H1 (cell line): ENCODE measurements at regions not wholly inside any gene's neighbourhood (a gene's known extent, or its start where the extent isn't known, plus 50 kb on each side); places are given as distances from the start of the nearest gene placed in this dataset.

Source experiments
- POLR2A ChIP-seq, 2 experiments: IDR thresholded peaks; 1 replicate in 1 of 2; 2 replicates in 1 of 2; pipeline ENCODE4 v1.6.1; 2011; ENCODE audit warnings: low read depth in 2 of 2, low read length in 2 of 2, mild to moderate bottlenecking in 2 of 2; ENCODE audit errors: control extremely low read depth in 1 of 2
- TF ChIP-seq, protein P1 (sequence below), 3 experiments: IDR thresholded peaks; 1 replicate in 2 of 3; 2 replicates in 1 of 3; pipeline versions ENCODE4 v1.5.1 to v1.6.1; 2011; ENCODE audit warnings: low read length in 3 of 3, mild to moderate bottlenecking in 3 of 3, inconsistent platforms in 2 of 3, low read depth in 1 of 3, moderate library complexity in 1 of 3; ENCODE audit not compliant: insufficient read depth in 1 of 3; ENCODE audit errors: control extremely low read depth in 1 of 3

DNA sequence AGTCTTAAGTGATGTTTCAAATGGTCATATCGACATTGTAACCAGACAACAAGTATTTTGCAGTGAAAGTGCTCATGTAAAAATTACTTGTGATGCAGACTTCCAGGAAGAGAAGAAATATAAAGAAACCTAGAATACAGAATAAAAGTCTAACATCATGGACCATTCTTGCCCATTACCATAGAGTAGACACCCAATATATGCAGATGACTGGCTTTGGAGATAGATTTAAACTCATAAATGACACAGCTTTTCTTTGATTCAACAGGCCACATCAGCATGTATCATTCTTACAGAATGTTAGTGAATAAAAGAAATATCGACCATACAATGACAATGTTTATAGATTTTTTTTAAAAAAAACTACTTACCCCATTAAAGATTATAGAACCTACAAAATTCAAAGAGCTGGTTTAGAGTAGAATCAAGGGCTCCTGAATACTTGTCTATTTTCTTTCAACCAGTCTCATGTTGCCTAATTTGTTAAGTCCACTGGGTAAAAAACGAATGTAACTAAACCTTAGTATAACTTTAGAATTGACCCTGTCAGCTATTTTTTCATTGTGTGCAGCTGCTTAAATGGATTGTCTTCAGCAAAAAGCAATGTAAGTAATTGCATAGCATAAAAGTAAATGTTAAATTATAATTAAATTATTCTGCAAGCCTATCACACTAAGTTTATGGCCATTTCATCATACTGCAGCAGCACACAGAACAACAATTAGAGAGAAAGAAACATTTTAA lies 268.7 kb upstream of the AGTR1 start:
- TF ChIP-seq, protein P1, sequence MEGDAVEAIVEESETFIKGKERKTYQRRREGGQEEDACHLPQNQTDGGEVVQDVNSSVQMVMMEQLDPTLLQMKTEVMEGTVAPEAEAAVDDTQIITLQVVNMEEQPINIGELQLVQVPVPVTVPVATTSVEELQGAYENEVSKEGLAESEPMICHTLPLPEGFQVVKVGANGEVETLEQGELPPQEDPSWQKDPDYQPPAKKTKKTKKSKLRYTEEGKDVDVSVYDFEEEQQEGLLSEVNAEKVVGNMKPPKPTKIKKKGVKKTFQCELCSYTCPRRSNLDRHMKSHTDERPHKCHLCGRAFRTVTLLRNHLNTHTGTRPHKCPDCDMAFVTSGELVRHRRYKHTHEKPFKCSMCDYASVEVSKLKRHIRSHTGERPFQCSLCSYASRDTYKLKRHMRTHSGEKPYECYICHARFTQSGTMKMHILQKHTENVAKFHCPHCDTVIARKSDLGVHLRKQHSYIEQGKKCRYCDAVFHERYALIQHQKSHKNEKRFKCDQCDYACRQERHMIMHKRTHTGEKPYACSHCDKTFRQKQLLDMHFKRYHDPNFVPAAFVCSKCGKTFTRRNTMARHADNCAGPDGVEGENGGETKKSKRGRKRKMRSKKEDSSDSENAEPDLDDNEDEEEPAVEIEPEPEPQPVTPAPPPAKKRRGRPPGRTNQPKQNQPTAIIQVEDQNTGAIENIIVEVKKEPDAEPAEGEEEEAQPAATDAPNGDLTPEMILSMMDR (IDR thresholded peaks at IDR 0.05; ENCODE audit: control extremely low read depth in 1 of 3, insufficient read depth in 1 of 3, low read depth in 1 of 3, low read length in 3 of 3) = no peak
- no peak for TF ChIP-seq POLR2A (IDR thresholded peaks at IDR 0.05; ENCODE audit: control extremely low read depth in 1 of 2, low read depth in 2 of 2, low read length in 2 of 2)
